Right lobe of liver (tissue), 4 donors: ENCODE measurements at regions not wholly inside any gene's neighbourhood (a gene's known extent, or its start where the extent isn't known, plus 50 kb on each side); places are given as distances from the start of the nearest gene placed in this dataset.

Experiments used
- POLR2A ChIP-seq: fragments of 450-650 bp; IDR thresholded peaks from one replicate; pipeline ENCODE4 v1.6.1; 2017; ENCODE audit warnings: antibody characterized with exemption, mild to moderate bottlenecking
- TF ChIP-seq, protein P1 (sequence below), 4 donors: fragments of 200-600 bp in 3 of 4; fragments of 450-650 bp in 1 of 4; IDR thresholded peaks; one replicate each; pipeline versions ENCODE4 v1.5.1 to v1.8.0; 2016 to 2022; ENCODE audit warnings: antibody characterized with exemption in 4 of 4, mild to moderate bottlenecking in 2 of 4
- donor health status: DM: no; HTN: no; CAD: no.
- donor health status: DM: no; HTN: no; CAD: no.
- donor health status: DM: no; HTN: yes; CAD: no.

DNA sequence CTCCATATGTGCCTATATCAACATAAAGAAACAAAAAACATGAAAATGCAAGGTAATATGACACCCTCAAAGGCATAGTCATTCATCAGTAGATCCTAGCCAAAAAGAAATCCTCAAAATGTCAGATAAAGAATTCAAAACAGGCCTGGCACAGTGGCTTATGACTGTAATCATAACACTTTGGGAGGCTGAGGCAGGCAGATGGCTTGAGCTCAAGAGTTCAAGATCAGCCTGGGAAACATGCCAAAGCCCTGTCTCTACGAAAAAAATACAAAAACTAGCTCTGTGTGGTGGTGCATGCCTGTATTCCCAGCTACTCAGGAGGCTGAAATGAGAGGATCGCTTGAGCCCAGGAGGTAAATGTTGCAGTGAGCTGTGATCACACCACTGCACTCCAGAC is 284.6 kb upstream of the KLHL29 start:
- TF ChIP-seq POLR2A = no peak
- TF ChIP-seq, protein P1, sequence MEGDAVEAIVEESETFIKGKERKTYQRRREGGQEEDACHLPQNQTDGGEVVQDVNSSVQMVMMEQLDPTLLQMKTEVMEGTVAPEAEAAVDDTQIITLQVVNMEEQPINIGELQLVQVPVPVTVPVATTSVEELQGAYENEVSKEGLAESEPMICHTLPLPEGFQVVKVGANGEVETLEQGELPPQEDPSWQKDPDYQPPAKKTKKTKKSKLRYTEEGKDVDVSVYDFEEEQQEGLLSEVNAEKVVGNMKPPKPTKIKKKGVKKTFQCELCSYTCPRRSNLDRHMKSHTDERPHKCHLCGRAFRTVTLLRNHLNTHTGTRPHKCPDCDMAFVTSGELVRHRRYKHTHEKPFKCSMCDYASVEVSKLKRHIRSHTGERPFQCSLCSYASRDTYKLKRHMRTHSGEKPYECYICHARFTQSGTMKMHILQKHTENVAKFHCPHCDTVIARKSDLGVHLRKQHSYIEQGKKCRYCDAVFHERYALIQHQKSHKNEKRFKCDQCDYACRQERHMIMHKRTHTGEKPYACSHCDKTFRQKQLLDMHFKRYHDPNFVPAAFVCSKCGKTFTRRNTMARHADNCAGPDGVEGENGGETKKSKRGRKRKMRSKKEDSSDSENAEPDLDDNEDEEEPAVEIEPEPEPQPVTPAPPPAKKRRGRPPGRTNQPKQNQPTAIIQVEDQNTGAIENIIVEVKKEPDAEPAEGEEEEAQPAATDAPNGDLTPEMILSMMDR (IDR thresholded peaks at IDR 0.05) = no peak
